Endothelial cell of hepatic sinusoid (primary cell): ENCODE measurements at regions not wholly inside any gene's neighbourhood (a gene's known extent, or its start where the extent isn't known, plus 50 kb on each side); places are given as distances from the start of the nearest gene placed in this dataset.

Experiments used
- in situ Hi-C: cut with HindIII; loops from 2 replicates; pipeline ENCODE4 v1.10.0; 2017; ENCODE audit warnings: low sequenced_read_pairs

- in situ Hi-C loops = no loop called here
These were observed 506.5 kb downstream of the MN1 start for GRCh38 chr22:27295040-27295439.

DNA sequence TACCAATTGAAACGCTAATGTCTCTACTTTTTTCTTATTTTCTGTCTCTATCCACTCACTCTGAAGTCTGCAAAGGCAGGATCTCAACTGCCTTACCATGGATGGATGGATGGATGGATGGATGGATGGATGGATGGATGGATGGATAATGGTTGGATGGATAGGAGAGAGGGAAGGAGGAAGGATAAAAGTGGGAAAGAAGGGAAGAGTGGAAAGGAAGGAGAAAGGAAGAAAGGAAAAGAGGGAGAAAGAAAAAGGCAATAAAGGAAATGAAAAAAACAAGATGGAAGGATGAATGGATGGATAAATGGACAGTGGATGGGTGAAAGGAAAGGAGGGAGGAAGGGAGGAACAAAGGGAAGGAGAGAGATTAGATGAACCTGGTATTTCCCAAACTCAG is 506.0 kb downstream of the MN1 start:
- in situ Hi-C loops = no loop called here

GRCh38 chr22:27296091-27296675 is 505.4 kb downstream of the MN1 start:
- in situ Hi-C loops = no loop called here

DNA sequence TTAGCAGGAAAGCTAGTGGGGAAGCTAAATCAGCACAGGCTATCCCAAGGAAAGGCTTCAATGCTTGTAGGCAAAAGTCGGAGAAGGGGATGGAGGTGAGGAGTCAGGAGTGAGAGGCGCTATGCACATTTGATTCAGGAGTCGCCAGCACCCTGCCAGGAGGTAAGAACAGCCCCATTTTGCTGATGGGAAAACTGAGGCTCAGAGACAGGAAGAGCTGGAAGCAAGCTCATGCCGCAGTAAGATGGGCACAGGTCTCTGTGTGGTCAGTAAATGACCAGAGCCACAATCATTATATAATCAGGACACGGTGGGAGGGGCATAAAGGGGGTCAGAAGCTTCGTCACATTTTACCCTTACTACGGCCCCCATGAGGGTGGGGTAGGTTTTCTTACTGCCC is 504.4 kb downstream of the MN1 start:
- in situ Hi-C loops = no loop called here

GRCh38 chr22:27298332-27298731 is 503.2 kb downstream of the MN1 start:
- in situ Hi-C loops = no loop called here

- in situ Hi-C loops = no loop called here
These were observed 502.8 kb downstream of the MN1 start for GRCh38 chr22:27298742-27299141.

GRCh38 chr22:27299181-27300085 is 502.1 kb downstream of the MN1 start:
- in situ Hi-C loops = no loop called here

DNA sequence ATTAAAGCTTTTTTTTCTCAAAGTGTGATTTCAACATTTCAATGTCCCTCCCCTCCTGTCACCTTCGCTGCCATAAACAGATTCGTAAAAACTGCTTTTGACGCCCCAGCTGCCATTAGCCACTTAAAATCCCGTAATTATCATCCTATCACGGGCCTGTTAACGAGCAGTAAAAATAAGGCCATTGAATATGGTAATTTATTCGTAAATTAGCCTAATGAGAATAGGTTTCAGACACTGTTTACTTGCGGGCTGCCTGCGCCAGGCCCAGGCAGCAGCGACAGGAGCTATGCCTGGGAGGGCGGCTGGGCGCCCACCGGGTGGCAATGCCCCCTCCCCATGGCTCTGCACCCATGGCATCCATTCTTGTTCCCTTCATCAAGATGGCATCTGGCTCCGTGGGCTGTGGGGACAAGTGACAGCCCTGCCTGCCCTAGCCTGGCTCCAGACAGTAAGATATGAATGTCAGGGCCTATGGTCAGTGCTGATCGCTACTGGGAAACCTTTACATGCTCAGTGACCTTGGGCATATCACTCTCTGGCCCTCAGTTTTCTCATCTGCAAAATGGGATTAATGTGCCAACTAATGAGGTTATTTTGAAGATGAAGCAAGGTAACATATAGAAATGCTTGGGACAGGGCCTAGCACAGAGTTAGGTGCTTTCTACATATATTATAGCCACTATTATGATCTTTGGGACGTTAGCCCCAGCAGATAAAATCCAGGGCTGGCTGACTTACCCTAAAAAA is 500.8 kb downstream of the MN1 start:
- in situ Hi-C loops = no loop called here

- in situ Hi-C loops = no loop called here
These were observed 499.1 kb downstream of the MN1 start for GRCh38 chr22:27302501-27302900.

- in situ Hi-C loops = no loop called here
These were observed 497.8 kb downstream of the MN1 start for GRCh38 chr22:27303718-27304117.

DNA sequence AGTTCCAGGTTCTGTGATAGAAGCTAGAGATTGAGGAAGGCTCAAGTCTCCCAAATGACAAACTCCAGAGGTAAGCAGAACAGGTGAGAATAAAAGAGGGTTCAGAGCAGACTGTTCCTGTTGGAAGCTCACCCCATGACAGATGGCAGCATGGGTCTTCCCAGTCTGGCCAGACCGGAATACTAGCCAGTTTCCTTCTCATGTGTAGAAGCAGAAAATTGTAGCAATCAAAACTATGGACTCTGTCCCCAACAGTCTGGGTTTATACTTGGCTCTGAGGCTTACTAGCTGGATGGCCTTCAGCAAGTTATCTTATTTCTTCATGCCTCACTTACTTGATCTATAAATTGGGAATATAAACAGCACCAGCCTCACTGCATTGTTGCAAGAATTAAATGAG is 494.8 kb downstream of the MN1 start:
- in situ Hi-C loops = no loop called here

DNA sequence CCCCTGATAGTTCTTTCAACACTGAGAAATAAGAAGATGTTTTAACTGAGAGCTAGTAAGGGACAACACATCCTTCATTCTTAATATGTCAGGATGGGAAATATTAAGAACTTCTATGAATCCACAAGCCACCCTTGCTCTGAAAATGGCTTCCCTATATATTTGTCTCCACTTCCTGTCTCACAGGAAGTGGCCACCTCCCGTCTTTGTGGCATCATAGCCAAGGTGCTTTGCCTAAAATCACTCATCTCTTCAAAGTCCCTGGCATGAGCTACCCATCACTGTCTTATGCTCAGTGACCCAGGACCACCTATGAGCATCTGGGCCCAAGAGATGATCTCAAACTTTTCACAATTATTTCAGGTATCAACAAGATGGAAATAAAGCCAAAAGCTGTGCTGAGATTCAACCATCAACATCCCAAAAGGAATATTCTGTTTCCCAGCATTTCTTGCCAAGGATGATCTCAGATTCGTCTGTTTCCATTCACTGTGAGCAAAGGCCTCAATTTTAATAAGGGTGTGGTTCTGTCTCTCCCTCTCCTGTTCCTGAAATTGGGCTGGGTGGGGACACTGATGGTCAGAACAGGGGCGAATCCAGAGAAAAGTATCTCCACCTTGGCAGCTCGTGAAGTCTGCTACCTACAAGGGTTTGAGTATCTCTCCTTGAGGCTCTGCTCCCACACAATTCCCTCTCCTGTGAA is 493.9 kb downstream of the MN1 start:
- in situ Hi-C loops = no loop called here

GRCh38 chr22:27308513-27308912 is 493.0 kb downstream of the MN1 start:
- in situ Hi-C loops = no loop called here

GRCh38 chr22:27309697-27310096 is 491.9 kb downstream of the MN1 start:
- in situ Hi-C loops = no loop called here

DNA sequence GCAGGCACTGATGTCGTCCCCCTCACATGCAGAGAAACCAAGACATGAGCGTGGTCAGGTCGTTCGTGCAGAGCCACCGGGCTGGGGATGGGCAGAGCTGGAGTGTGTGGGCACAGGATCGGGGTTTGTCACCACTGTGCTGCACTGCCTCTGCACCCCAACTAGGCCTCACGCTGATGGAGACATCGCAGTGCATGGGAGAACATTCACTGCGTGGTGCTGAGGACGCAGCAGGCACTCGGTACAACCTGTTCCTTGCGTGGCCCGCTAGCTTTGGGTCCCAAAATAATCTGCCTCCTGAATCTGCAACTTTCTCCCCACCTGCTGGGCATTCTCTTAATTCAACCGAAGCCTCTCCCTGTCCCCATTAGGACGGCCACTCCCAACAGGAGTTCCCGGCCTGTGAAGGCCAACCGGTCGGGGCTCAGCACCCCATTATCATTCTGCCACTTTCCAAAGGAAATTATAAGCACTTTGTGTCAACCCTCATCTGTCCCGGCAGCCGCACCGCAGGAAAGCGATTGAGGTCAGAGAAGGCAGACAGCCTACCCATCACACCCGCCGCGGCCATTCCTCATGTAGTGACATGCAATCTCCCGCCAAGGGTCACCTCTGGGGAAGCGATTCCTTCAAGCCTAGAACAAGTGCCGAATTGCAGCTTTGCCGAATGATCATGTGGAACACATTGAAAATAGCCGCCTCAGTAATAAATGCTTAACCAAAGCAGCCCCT is 490.4 kb downstream of the MN1 start:
- in situ Hi-C loops = no loop called here

GRCh38 chr22:27311698-27312550 is 489.6 kb downstream of the MN1 start:
- in situ Hi-C loops = no loop called here

DNA sequence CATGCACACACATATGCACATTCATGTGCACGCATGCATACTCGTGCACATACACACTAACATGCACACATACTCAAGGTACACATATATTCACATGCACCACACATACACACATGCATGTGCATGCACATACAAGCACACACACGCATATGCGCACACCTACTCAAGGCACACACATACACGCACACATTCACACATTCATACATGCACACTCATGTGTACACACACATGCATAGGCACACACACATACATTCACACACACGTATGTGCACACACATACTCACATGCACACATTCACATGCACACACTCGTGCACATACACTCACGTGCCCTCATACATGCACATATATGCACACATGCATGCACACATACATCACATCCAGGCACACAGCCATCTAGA is 489.0 kb downstream of the MN1 start:
- in situ Hi-C loops = no loop called here

DNA sequence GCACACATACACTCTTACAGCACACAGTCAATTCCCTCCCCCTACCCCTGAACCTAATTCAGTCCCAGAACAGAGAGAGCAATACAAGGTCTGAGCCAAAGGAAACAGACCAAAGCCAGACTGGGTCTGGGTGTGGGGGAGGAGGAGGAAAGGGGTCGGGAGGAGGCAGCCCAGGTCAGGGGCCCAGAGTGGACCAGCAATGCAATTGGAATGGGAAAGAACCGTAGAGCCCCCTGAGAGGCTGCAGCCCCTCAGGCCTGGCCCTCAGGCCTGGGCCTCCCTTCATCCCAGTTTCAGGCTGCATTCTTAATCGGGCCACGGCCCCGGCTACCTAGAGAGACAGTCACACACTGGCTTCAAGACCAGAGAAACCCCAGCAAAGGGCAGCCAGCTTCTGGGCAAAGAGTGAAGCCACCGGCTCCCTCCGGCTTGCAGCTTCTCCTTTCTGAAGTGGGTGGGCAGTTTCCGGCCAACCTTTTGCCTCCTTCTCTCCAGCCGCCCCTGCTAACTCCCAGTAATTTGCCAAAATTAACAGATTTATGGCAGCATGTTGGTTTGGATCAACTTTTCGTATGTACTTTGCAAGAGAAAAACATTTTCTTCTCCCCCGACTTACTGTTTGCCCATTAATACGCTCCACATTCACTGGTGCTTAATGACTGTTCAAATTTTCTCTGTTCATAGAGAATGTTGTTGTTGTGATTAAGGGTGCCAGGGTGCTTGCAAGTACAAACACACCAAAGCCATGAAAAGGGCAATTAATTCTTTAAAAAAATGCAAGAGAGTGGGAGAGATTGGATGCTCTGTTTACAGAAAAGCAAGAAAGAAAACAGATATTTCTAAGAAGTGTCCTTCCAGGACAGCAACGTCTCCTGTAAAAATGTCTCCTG is 488.3 kb downstream of the MN1 start:
- in situ Hi-C loops = no loop called here
